HG03378 (cell line): ENCODE measurements at regions not wholly inside any gene's neighbourhood (a gene's known extent, or its start where the extent isn't known, plus 50 kb on each side); places are given as distances from the start of the nearest gene placed in this dataset.
A peak's percentile ranks its signal among the peaks of the same experiment; 100 is the strongest.
"Not testable (repeated sequence)": the region's sequence is repeated elsewhere in the genome, so short reads cannot be mapped to it uniquely, and the experiment has no call there.

ENCODE experiments used
- ATAC-seq: cut with Tn5 transposase; IDR thresholded peaks from one replicate; pipeline ENCODE4 v1.9.1; 2021; ENCODE audit warnings: mild to moderate bottlenecking, moderate library complexity; ENCODE audit not compliant: unreplicated experiment

DNA sequence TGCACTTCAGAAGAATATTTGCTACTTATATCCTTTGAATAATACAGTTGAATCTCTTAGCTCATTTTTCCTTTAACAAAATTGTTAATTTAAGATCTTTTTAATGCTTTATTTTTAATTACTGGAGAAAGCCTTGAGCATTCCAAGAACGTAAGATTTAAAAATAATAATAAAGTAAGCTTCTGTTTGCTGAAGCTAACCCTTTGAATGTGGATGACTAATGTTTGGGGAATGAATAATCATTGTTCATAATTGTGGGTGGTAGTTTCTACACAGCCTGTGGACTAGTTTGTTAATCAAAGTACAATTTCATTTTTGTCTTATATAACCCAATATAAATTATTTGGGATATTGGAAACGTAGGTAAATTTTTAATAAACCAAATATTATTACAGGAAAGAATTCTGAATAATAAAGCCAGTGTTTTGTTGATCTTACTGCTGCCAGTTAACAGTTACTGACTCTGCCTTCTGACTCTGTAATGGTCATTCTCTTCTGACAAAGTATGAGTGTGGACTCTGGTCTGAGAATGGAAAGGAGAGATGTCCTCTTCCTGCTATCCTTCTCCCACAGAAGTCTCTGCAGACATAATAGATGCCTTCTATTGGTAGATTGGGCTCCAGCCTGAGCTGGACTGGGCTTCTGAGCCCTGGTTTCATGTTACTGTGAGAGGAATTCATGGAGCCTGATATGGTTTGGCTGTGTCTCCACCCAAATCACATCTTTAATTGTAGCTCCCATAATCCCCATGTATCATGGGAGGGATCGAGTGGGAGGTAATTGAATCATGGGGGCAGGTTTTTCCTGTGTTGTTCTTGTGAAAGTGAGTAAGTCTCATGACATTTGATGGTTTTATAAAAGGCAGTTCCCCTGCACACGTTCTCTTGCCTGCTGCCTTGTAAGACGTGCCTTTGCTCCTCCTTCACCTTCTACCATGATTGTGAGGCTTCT lies 292.7 kb upstream of the SLC39A10 start:
- no peak for ATAC-seq

GRCh38 chr2:195363496-195363895 lies 293.5 kb upstream of the SLC39A10 start:
- no peak for ATAC-seq

DNA sequence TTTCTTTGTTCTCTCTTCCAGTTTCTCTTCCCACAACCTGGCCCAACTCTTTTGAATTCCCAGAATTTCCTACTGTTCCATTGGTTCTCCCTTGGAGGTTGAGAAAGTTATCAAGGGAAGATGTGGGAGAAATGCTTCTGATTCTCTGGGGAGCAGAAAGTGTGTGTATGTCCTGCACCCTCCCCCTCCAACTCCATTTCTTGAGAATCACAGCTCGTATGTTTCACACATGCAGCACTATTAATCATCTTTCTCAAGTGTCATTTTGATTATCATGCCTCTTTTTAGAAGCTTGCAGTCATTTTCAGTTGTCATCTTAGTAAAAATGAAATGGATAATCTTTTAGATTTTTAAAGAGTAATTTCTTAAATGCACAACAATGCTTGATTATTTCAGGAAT lies 296.8 kb upstream of the SLC39A10 start:
- ATAC-seq, result no peak

DNA sequence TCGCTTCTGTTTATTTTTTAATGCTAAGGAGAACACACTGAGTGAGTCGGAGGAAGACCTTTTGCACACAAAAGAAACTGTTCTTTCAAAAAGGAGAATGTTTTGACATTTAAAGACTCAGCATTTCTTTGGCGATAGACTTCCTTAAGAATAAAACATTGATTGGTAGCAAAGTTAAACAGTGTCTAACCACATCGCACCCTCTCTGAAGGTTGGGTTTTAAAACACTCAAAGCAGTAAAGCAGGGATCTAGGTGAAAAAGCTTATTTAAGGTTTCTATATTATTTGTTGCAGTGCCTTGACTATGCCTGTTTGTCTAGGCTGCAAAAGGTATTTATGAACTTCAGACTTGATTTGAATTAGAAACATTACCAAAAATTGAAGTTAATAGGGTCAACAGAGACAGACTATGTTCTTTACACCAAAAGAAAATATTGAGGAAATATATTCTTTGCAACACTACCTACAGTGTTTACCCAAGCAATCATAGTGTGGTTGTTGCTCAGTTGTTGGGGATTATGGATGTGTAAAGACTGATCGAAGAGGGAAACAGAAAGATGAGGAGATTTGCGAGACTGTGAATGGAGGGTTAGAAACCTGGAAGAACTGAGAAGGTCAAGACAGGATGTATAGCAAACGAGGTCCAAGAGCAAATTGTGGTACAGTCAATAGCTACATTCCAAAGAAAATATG lies 297.8 kb upstream of the SLC39A10 start:
- no peak for ATAC-seq

GRCh38 chr2:195356920-195357440 lies 300.0 kb upstream of the SLC39A10 start:
- ATAC-seq, result no peak

DNA sequence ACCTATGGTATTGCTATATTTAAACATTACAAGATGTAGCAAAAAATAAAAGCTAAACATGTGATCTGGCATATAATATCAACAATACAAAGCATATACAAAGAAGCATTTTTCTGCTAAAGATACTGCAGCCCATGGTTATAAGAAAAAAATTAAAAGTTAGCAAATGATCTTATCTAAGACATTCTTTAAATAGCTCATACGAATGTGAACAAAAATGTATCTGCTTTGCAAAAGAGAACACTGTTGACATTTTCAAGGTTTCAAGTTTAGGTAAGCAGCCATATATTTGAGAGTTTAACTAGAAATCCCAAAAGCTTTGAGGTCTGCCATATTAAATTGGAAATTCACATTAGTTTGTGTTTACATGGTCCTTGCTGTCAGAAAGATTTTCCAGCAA lies 301.0 kb upstream of the SLC39A10 start:
- ATAC-seq, result no peak

DNA sequence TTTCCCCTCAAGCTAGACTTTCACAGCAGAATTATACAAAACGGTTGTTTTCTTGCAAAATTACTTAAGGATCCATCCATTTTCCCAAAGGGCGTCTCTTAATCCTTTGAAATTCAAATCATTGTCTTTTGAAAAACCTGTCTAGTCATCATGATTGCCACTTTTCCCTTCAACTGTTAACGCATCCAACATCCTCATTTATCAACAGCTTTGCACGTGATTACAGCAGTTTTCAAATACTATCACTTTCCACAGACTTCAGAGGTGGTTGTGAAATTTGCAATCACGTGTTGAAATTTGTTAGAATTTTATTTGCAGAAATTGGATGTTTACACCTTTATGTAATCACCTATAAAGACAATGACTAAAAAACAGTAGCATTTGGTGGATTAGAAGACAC lies 304.4 kb upstream of the SLC39A10 start:
- ATAC-seq, result no peak

- ATAC-seq, result no peak
Observed at GRCh38 chr2:195343942-195344530, 313.0 kb upstream of the SLC39A10 start.

GRCh38 chr2:195343540-195343939 lies 313.5 kb upstream of the SLC39A10 start:
- no peak for ATAC-seq

GRCh38 chr2:195342061-195342460 lies 315.0 kb upstream of the SLC39A10 start:
- no peak for ATAC-seq

GRCh38 chr2:195338856-195339255 lies 318.2 kb upstream of the SLC39A10 start:
- no peak for ATAC-seq

GRCh38 chr2:195337597-195337996 lies 319.4 kb upstream of the SLC39A10 start:
- peak; percentile 72 for ATAC-seq

DNA sequence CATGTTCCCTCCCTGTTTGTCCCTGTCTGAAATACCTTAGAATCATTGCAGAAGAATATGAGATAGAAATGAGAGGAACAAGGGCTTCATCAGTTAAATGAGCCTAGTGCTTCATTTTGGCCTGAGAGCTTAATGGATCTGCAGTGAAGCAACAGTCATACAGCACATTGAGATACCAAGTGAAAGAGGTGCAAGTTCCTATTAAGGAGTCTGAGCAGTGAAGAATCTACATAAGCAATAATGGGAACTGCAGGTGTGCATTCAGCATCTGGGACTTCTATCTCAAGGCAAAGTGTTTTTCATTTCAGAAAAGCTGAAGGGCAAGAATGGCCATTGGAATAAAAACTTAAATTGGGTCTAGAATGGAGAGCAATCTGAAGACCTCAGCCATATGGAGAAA lies 323.2 kb upstream of the SLC39A10 start:
- no peak for ATAC-seq

DNA sequence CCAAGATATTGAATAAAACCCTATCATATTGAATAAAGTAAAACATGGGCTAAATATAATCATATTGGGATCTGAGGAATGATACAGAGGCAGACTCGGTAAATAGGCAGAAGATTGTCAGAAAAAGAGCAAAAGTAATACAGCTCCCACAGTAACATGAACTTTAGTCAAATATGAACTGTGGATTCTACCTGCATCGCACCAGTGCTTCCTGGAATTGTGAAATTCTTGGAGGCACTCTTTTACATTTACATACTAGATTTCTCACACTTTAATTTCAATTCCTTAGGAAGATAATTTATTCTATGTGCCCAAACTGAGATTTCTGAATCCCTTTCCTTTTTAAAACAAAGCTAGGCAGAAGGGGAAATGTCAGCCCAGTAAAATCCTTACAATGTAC lies 325.1 kb upstream of the SLC39A10 start:
- ATAC-seq, result no peak

- ATAC-seq, result no peak
Observed at GRCh38 chr2:195331129-195331528, 325.9 kb upstream of the SLC39A10 start.

DNA sequence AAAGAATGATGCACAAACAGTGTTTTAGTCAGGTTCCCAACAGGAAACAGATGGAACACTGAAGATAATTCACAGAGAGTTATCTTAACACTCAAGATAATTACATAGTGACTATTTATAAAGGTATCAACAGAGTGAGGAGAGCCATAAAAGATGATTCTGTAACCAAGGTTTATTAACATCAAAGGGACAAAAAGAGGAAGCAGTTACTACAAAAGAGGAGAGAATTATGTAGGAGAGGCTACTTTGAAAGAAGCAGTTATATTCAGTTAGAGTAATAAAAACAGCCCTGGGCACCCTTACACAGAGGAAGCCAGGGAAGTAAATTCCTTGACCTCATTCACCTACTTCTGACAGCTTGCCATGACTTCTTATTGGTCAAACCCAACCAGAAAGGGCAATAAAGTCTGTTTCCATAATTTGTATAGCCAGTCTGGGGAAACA lies 326.5 kb upstream of the SLC39A10 start:
- no peak for ATAC-seq

DNA sequence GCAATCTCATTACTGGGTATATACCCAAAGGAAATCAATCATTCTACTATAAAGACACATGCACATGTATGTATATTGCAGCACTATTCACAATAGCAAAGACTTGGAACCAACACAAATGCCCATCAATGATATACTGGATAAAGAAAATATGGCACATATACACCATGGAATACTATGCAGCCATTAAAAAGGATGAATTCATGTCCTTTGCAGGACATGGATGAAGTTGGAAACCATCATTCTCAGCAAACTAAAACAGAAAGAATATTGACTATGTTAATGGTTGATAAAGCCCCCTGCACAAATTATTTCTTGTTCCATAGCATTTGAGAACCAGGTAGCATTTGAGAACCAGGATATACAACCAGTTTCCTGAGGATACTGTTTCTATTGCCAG lies 327.2 kb upstream of the SLC39A10 start:
- ATAC-seq, result not testable (repeated sequence)

DNA sequence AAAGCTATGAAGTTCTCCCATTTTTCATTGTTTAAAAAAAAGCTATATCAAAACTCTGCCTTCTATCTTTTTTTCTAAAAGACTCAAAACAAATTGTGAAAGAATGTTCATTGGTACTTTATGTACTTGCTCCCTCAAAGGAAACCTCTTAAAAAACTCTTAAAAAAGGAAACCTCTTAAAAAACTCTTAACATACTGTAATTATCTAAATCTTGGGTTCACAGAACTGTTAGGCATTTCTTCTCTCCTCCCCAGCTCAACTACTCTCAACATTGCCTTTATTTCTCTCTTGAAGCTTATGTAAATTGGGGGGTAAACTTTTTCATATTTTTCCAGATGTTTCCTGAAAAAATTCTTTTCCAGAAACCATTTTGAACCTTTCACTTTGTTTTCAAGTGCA lies 330.5 kb upstream of the SLC39A10 start:
- ATAC-seq, result no peak

- no peak for ATAC-seq
Observed at GRCh38 chr2:195322324-195322723, 334.7 kb upstream of the SLC39A10 start.

DNA sequence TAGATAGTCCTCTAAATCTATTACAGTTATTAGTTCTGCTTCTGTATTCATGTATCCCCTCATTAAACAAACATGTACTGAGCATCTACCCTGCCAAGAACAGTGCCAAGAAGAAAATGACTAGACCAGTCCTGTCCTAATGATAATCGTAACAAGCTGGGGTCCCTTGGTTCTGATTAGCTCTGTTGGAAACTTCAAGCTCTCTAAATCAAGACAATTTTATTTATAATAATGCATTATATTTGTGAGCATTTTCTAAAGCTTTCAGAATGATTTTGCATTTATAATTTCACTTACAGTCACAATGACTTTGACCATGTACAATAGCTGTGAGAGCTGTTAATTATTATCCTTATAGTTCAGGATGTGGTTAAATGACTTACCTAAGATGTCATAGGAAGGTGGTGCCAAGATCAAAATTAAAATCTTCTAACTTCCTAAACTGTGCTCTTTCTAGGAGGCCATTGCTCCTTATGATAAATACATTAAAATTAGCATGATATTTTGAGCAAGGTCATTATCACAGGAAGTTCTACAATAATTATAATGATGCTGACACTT lies 336.5 kb upstream of the SLC39A10 start:
- peak; percentile 92 for ATAC-seq
